ENCODE measurements at regions not wholly inside any gene's neighbourhood (a gene's known extent, or its start where the extent isn't known, plus 50 kb on each side); places are given as distances from the start of the nearest gene placed in this dataset.

DNA sequence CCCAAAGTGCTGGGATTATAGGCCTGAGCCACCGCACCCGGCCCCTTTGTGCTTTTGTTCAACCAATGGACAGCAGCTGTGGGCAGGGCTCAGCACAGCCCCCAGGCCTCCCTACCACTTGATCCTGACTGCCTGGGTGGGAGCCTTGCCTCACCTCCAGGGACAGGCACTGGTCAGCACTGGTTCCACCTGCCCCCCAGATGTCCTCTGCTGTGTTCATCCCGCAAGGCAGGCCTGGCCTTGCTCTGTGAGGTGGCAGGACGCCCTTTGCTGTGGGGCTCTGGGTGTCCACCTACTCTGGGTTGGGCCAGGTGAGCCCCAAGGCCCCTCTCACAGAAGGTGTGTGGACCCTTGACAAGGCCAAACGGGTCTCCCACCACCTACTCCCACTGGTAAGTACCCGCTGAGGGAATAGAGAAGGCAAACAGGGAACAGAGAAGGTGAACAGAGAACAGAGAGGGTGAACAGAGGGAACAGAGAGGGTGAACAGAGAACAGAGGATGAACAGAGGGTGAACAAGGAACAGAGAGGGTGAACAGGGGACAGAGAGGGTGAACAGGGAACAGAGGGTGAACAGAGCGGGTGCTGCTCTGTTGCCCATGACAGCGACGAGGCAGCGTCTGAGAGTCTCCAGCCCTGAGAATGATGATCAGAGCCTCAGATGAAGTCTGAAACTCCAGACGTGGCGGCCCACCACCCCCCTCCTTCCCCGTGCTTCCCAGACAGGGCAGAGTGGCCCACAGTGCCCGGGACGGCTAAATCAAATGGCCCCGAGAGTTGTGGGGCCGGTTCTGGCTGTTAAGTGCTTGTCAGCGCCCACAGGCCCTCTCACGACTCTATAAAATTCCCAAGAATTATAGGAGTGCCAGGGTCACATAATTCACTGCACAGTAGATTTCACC lies 55.0 kb upstream of the NKX1-1 start:
- TF ChIP-seq CTCF (conservative IDR thresholded peaks at IDR 0.05; ENCODE audit: low read depth, low read length): no peak
- TF ChIP-seq EZH2 (IDR thresholded peaks at IDR 0.05; ENCODE audit: borderline replicate concordance, low read depth, low read length, poor library complexity, severe bottlenecking): no peak

All from A673 (cell line).